ENCODE measurements at regions not wholly inside any gene's neighbourhood (a gene's known extent, or its start where the extent isn't known, plus 50 kb on each side); places are given as distances from the start of the nearest gene placed in this dataset.

- TF ChIP-seq ZNF274 (IDR thresholded peaks at IDR 0.05; ENCODE audit: low read depth, low read length) (no peak), SUZ12 (IDR thresholded peaks at IDR 0.05; ENCODE audit: extremely low read depth, insufficient read depth, insufficient read length) (no peak)
Measured at GRCh38 chr6:74480561-74480960, 725.3 kb downstream of the COL12A1 start.

All from NT2/D1 (cell line).